ENCODE measurements at regions not wholly inside any gene's neighbourhood (a gene's known extent, or its start where the extent isn't known, plus 50 kb on each side); places are given as distances from the start of the nearest gene placed in this dataset.

- TF ChIP-seq CTCF (optimal IDR thresholded peaks at IDR 0.05 in 1 of 3, IDR thresholded peaks at IDR 0.05 in 1 of 3, conservative IDR thresholded peaks at IDR 0.05 in 1 of 3; ENCODE audit: extremely low read depth in 1 of 3, insufficient read depth in 2 of 3, low read length in 3 of 3) (peak in 1 of 3 experiments; percentile 34), EZH2 (IDR thresholded peaks at IDR 0.05; ENCODE audit: low read length) (no peak)
Observed at GRCh38 chr4:170400361-170400760, 310.6 kb upstream of the AADAT start.
